ENCODE measurements at regions not wholly inside any gene's neighbourhood (a gene's known extent, or its start where the extent isn't known, plus 50 kb on each side); places are given as distances from the start of the nearest gene placed in this dataset.

DNA sequence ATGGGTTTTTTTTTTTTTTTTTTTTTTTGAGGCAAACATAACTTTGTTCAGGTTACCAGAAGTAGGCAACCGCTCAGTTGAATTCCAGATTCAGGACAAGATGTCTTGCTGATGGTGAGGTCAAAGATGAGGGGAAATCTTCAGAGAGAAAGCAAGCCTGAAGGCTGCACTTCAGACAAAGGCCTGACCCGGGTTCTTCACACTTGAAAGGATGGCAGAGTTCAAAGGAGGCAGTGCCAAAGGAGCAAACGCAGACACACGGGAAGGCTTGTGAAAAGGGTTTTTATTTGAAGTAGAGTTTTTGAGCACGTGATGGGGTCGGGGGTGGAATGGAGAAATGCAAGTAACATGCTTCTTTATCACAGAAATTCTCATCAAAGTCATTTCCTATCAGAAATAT is 960.2 kb upstream of the EEF2KMT start:
- TF ChIP-seq, protein P1, sequence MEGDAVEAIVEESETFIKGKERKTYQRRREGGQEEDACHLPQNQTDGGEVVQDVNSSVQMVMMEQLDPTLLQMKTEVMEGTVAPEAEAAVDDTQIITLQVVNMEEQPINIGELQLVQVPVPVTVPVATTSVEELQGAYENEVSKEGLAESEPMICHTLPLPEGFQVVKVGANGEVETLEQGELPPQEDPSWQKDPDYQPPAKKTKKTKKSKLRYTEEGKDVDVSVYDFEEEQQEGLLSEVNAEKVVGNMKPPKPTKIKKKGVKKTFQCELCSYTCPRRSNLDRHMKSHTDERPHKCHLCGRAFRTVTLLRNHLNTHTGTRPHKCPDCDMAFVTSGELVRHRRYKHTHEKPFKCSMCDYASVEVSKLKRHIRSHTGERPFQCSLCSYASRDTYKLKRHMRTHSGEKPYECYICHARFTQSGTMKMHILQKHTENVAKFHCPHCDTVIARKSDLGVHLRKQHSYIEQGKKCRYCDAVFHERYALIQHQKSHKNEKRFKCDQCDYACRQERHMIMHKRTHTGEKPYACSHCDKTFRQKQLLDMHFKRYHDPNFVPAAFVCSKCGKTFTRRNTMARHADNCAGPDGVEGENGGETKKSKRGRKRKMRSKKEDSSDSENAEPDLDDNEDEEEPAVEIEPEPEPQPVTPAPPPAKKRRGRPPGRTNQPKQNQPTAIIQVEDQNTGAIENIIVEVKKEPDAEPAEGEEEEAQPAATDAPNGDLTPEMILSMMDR (IDR thresholded peaks at IDR 0.05) = no peak
- no peak for TF ChIP-seq POLR2AphosphoS5 (IDR thresholded peaks at IDR 0.05; ENCODE audit: insufficient read depth in 1 of 2, low read depth in 1 of 2)

All from vagina (tissue), 2 donors.